WERI-Rb-1 (cell line): ENCODE measurements at regions not wholly inside any gene's neighbourhood (a gene's known extent, or its start where the extent isn't known, plus 50 kb on each side); places are given as distances from the start of the nearest gene placed in this dataset.

Source experiments
- DNase-seq: peaks from one replicate; pipeline ENCODE4 v3.0.0-alpha.2; 2020
- H3K27ac ChIP-seq: fragments of 250-450 bp; sonication (Bioruptor Pico); 2 replicates; pipeline ENCODE4 v1.5.1; 2020; ENCODE audit warnings: mild to moderate bottlenecking, moderate library complexity
- H3K27me3 ChIP-seq: fragments of 250-450 bp; sonication (Bioruptor Pico); 2 replicates; pipeline ENCODE4 v1.5.1; 2021; ENCODE audit warnings: mild to moderate bottlenecking, low read depth, moderate library complexity; ENCODE audit not compliant: insufficient read depth, severe bottlenecking
- H3K36me3 ChIP-seq: fragments of 250-450 bp; sonication (Bioruptor Pico); 2 replicates; pipeline ENCODE4 v1.5.1; 2020; ENCODE audit warnings: mild to moderate bottlenecking, moderate library complexity
- H3K4me3 ChIP-seq: 2 replicates; pipeline ENCODE4 v1.5.1; 2011; ENCODE audit warnings: low read depth, mild to moderate bottlenecking, control low read depth, low read length
- H3K9me3 ChIP-seq: fragments of 250-450 bp; sonication (Bioruptor Pico); 2 replicates; pipeline ENCODE4 v1.5.1; 2021; ENCODE audit warnings: mild to moderate bottlenecking, moderate library complexity; ENCODE audit not compliant: severe bottlenecking
- CTCF ChIP-seq: IDR thresholded peaks from 2 replicates; pipeline ENCODE4 v1.5.1; 2011; ENCODE audit warnings: low read depth, mild to moderate bottlenecking, control low read depth, inconsistent platforms, low read length

DNA sequence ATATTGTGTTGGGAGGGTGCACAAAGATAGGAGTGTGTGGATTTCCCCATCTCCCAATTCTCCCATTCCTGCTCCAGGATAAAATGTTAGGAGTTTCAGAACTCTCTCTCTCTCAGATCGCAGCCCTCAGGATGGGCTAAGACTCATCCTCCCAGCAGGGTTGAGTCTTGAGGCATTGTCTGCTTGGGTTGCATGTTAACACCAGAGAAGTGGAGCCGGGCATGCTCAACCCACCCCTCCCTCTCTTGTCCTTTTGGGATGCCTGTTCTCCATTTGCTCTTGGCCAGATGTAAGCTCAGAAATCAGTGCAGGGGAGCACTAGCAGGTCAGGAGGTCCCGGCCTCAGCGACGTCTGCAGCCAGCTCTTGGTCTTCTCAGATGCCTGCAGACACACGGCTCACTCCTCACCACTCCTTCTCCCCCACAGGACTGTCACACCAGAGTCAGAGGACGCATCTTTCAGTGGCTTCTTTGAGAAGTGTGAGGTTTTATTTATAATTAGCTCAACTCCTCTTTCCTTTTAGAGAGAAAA is 1456.5 kb downstream of the TBC1D22A start:
- Histone ChIP-seq H3K4me3 (no peak overlapping the region), H3K9me3 (no peaks in the 10 kb centered on the region), H3K27me3 (no peaks in the 10 kb centered on the region), H3K36me3 (no peaks in the 10 kb centered on the region), H3K27ac (no peak overlapping the region)
- DNase-seq = no peak
- TF ChIP-seq CTCF = no peak

DNA sequence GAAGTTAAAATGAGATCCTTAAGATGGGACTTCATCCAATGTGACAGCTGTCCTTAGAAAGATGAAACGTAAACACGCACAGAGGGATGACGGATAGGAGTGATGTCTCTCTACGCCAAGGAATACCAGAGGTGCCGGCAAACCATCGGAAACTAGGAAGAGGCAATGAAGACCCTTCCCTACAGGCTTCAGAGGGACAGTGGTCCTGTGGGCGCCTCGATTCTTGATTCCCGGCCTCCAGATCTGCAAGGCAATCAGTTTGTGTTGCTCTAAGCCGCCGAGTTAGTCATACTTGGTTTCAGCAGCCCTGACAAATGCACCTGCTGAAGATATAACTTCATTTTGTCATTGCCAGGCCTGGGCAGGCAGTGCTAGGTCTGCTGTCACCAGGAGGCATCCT is 1455.1 kb downstream of the TBC1D22A start:
- Histone ChIP-seq H3K27ac (no peak overlapping the region), H3K36me3 (no peaks in the 10 kb centered on the region), H3K27me3 (no peaks in the 10 kb centered on the region), H3K4me3 (no peak overlapping the region), H3K9me3 (no peaks in the 10 kb centered on the region)
- no peak for DNase-seq
- TF ChIP-seq CTCF = no peak

GRCh38 chr22:48212727-48213126 is 1450.3 kb downstream of the TBC1D22A start:
- no peak overlapping the region for H3K27ac ChIP-seq
- no peaks in the 10 kb centered on the region for H3K9me3 ChIP-seq
- no peak for DNase-seq
- H3K27me3 ChIP-seq = no peaks in the 10 kb centered on the region
- H3K4me3 ChIP-seq = no peak overlapping the region
- no peaks in the 10 kb centered on the region for H3K36me3 ChIP-seq
- TF ChIP-seq CTCF = no peak

DNA sequence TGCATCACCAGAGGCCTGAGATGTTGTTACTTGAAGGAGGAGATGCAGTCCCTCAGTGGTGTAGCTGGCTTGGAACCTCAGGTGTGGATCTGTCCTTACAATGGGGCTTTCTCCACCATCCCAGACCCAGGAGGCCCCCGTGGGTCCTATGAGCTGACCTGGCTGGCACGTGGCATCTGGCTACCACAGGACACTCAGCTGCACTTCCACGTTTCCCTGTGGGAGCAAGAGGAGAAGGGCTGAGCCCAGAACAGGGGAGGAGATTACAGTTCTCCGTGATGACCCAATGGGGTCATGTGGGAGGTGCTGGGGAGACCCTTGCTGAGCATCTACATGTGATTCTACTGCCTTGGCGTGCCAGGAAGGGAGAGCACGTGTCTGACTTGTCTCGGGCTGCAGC is 1448.4 kb downstream of the TBC1D22A start:
- no peak for DNase-seq
- no peaks in the 10 kb centered on the region for H3K27me3 ChIP-seq
- H3K36me3 ChIP-seq = no peaks in the 10 kb centered on the region
- H3K4me3 ChIP-seq = no peak overlapping the region
- no peak overlapping the region for H3K27ac ChIP-seq
- TF ChIP-seq CTCF = no peak
- H3K9me3 ChIP-seq = no peaks in the 10 kb centered on the region

GRCh38 chr22:48210198-48210580 is 1447.7 kb downstream of the TBC1D22A start:
- Histone ChIP-seq H3K9me3 (no peaks in the 10 kb centered on the region), H3K27me3 (no peaks in the 10 kb centered on the region), H3K27ac (no peak overlapping the region), H3K36me3 (no peaks in the 10 kb centered on the region), H3K4me3 (no peak overlapping the region)
- DNase-seq = no peak
- TF ChIP-seq CTCF = no peak

DNA sequence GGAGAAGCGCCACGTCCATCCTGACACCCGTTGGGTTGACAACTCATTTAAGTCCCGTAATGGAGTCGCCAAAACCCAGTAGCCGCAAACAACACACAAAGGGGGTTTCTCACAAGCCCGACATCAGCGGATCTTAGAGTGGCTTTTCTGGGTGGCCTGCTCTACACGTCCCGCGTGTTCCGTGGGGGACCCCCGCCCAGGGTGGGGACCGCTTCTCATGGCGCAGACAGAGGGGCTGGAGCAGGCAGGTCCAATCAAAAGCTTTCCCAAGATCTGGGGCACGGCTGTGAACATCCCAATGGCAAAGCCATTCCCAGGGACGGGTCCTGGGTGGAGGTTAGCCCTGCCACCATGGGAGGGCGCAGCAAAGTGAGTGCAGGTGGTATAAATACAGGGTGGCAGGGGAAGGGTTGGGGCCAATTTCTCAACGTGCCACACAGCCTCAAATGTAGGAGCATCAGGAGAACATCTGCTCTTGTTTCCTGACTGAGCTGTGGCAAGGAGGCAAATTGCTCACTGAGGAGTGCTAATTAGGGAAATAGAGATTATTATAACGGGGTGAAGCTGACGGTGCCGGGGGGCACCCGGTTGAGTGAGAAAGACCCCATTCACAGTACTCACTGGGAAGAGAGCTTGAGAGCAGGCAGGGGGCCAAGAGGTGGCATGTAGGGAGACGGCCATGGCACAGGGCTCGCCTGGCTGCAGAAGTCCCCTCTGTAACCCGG is 1447.2 kb downstream of the TBC1D22A start:
- H3K4me3 ChIP-seq = no peak overlapping the region
- no peaks in the 10 kb centered on the region for H3K9me3 ChIP-seq
- no peak overlapping the region for H3K27ac ChIP-seq
- H3K27me3 ChIP-seq = no peaks in the 10 kb centered on the region
- no peak for DNase-seq
- no peak for TF ChIP-seq CTCF
- H3K36me3 ChIP-seq = no peaks in the 10 kb centered on the region
